ENCODE measurements at regions not wholly inside any gene's neighbourhood (a gene's known extent, or its start where the extent isn't known, plus 50 kb on each side); places are given as distances from the start of the nearest gene placed in this dataset.

DNA sequence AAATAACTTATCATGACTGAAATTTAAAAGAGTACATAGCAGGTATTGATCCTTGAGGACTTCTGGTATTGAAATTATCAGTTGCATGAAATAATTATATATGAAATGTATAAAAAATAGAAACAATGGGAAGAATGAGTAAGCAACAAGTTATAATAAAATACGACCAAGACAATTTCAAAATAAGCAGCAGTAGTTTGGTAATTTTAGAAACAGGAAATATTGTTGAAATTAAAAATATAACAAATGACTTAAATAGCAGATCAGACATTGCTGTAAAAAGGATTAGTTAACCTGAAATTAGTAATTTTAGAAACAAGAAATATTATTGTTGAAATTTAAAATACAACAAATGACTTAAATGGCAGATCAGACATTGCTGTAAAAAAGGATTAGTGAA is 152.3 kb downstream of the BTC start:
- DNase-seq (ENCODE audit: low read depth in 2 of 2): no peak

DNA sequence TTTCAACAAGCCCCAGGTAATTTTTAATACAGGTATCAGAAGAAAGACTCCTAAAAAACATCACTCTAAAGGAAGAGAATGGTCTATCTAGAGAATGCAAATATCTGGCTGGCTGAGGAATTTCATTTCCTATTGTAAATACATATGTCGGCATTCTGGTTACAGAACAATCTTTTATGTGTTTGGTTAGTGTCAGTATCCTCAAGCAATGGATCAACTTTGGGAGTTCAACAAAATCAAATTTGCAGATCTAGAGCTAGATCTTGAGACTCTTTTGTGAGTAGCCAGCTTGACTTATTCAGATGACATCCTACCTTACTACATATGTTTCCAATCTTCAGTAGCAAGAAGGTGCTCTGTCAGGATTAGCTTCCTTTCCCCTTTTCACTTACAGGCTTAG is 145.1 kb downstream of the BTC start:
- DNase-seq (ENCODE audit: low read depth in 2 of 2): no peak

- DNase-seq (ENCODE audit: low read depth in 2 of 2): no peak
These were observed 143.1 kb downstream of the BTC start for GRCh38 chr4:74651198-74651597.

DNA sequence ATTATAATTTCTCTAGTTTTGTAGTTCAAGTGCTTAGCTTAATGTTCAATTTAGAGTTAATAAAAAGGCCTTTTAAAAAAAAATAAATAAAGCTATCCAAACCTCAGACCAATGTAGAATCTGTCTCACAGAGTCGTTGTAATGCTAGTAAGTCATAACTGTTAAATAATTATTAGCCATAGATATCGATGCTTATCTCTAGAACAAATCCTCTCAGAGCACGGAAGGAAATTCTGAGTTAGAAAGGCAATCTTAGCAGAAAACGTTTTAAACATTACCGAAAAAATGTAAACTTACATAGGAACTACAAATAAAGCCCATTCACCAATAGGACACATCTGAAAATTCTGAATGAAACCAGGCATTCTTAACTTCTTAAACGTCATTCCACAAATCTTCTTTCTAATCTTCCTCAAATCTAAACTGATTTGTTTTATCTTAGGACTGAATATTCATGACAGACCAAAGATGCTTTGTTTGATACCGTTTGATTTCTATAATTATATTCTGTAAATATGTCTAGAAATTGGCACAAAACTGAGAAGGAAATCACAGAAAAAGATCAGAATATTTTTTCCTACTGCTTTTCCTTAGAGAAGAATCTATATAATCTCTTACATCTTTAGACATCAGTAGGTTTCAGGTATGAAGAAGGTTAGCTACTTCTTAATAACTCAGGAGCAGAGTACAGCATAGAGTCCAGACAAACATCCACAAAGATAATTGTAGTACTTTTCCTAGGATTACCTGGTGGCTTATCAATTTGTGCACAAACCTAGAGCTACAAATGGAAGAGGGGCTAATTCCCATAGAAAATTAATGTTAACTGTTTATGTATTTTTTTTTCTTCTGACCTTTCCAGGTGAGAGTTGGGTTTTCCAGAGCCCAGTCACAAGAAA is 140.7 kb downstream of the BTC start:
- no peak for DNase-seq (ENCODE audit: low read depth in 2 of 2)

GRCh38 chr4:74654230-74654681 is 140.1 kb downstream of the BTC start:
- DNase-seq (ENCODE audit: low read depth in 2 of 2): no peak

GRCh38 chr4:74656596-74656995 is 137.7 kb downstream of the BTC start:
- no peak for DNase-seq (ENCODE audit: low read depth in 2 of 2)

- no peak for DNase-seq (ENCODE audit: low read depth in 2 of 2)
These were observed 136.2 kb downstream of the BTC start for GRCh38 chr4:74658116-74658515.

DNA sequence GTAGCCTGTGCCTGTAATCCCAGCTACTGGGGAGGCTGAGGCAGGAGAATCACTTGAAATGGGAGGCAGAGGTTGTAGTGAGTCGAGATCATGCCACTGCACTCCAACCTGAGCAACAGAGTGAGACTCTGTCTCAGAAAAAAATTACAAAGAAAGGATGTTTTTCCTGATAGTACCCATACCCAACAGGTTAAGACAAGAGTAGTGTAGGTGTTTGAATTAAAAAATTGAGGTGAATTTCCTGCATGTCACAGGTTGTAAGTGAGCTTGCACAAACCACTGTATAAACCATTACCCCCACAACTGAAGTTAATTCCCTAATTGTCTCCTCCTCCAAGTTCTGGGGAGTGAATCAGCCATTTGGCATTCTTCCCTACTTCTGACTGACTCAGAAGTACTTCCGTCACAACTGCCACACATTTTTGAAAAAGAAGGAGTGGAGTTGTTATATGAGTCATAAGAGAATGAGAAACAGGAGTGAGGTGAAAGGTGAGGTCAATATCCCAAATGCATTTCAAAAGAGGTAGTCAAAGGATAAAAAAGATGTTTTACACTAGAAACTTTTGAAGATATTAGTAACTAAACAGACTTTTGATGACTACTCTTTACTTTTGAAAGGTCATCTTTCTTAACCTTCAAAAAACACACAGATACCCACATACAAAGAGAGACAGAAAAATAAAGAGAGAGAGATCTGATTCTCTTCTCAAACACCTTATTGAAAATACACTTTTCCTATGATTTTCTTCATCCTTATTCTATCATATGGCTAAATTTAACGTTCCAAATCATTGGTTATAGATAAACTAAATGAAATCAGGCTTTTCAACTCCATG is 134.5 kb downstream of the BTC start:
- peak; percentile 96 to 97 for DNase-seq (ENCODE audit: low read depth in 2 of 2)

GRCh38 chr4:74660866-74661265 is 133.5 kb downstream of the BTC start:
- no peak for DNase-seq (ENCODE audit: low read depth in 2 of 2)

DNA sequence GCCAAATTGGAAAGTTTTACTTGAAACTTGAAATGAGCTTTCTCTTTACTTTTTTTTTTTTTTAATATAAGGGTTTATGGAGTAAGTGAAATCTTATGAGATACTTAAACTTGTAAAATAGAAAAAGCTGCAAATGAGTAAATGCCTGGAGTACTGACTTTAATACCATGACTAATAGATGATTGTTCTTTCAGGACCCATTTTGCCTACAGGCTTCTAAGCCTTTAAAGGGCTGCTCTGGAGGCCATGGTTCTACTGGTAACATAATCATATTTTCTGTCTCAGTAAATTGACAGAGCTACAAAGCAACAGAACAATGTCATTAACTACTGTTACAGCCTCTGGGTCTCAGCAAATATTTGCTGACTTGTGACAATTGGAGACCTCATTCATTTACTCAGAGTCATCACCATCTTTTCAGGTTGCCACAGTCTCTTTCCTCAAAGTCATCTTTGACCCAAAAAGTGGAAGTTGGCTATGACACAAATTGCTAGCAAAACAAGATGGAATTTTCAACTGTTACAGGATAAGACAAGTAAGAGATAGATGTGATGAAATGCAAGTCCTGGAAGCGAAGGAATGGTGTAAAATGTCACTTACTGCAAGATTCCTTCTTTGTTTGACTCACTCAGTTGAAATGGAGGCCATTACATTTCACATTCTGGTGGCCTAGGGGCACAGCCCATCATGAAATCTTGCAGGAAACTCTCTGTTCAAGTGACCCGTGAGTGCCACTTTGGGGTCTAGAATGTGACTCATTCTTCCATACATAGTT is 132.7 kb downstream of the BTC start:
- DNase-seq (ENCODE audit: low read depth in 2 of 2): no peak

DNA sequence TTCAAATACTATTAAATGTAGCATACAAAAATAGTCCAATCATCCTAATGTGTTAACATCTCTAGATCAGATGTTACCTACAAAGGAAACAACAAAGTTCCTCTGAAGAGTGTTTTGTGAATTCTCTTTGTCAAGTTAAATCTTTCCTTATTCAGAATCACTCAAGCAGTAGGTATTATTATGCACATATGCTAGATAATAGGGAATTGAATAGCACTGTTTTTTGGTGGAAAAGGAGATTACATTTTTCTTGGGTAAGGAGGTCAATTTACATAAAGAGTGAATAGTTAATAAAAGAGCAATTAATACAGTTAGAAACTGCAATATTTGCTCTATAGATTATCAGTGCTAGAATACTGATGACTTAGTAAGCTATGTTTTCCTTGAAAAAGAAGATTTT is 130.7 kb downstream of the BTC start:
- DNase-seq (ENCODE audit: low read depth in 2 of 2): no peak

GRCh38 chr4:74665346-74665745 is 129.0 kb downstream of the BTC start:
- no peak for DNase-seq (ENCODE audit: low read depth in 2 of 2)

DNA sequence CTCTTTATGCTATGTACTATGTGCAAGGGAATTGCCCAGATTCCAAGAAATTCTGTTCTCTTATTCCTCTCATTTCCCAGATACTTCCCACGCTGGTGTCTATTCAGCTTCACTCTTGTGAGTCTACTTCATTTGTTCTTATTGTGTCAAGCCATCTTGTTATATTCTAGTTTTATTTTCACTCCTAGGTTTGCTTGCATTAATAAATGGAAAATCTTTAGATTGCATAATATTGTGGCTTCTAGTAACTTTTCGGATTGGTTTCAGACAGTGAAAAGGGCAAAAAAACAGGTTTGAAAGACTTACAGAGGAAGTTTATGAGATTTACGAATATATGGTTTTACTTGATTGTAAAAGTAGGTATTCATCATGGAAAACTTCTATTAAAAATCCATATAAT is 128.4 kb downstream of the BTC start:
- DNase-seq (ENCODE audit: low read depth in 2 of 2): no peak

GRCh38 chr4:74667438-74667837 is 126.9 kb downstream of the BTC start:
- DNase-seq (ENCODE audit: low read depth in 2 of 2): no peak

- no peak for DNase-seq (ENCODE audit: low read depth in 2 of 2)
These were observed 126.4 kb downstream of the BTC start for GRCh38 chr4:74667944-74668343.

DNA sequence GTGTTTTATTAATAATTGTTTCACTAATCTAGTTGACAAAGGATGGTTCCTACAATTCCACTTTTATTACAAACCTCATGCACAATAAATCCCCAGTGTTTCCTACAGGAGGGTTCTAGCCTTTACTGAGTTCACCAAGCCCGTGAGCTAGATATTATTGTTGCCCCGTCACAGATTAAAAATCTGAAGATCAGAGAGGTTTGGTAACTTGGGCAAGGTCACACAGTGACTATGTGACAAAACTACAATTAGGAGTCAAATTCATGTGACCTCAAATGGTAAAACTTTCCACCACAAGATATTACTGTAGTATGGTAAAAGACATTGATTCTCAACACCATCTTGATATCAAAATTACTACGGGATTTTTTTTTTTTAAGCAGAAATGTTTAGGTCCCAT is 124.6 kb downstream of the BTC start:
- DNase-seq (ENCODE audit: low read depth in 2 of 2): no peak

DNA sequence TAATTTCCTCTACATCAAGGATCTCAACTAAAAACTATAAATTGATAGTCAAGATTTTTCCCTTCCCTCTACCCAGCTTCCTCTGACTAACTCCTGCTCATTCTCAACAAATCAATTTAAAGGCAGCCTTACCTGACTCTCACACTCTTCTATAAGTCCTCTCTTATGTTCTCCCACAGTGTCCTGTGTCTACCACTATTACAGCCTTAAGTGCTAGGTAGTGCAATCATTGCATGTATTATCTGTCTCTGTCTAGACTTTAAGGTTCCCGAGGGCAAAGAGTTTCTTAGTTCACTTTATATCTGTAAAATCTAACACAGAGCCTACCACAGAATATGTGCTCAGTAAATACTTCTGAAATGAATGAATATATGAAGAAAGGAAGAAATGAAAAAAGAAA is 123.7 kb downstream of the BTC start:
- DNase-seq (ENCODE audit: low read depth in 2 of 2): no peak

- DNase-seq (ENCODE audit: low read depth in 2 of 2): peak; percentile 30 to 43
These were observed 123.1 kb downstream of the BTC start for GRCh38 chr4:74671080-74671698.

DNA sequence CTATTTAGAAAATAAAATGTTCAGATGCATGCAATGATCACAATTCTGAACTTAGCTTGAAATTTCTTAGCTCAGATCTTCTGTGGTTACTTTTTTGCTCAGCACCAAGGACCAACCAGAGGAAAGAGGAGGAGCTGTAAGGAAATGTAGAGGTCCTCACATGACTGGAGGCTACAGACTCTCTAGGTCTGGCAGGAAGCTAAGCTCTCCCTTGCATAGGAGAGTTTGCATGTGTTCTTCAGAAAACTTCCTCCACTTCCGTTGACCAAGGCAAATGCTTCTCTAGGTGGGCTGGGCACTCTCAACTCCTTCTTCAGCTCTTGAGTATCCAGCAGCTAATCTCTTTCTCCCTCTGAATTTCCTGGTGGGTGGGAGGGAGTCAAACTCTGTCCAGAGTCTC is 119.6 kb downstream of the BTC start:
- DNase-seq (ENCODE audit: low read depth in 2 of 2): no peak

GRCh38 chr4:74675673-74676279 is 118.5 kb downstream of the BTC start:
- peak; percentile 28 to 38 for DNase-seq (ENCODE audit: low read depth in 2 of 2)

Data from fibroblast of skin of left quadriceps (primary cell).